SK-N-SH (cell line): ENCODE measurements at regions not wholly inside any gene's neighbourhood (a gene's known extent, or its start where the extent isn't known, plus 50 kb on each side); places are given as distances from the start of the nearest gene placed in this dataset.

Source experiments
- CTCF ChIP-seq: fragments of 200-600 bp; sonication (generic); IDR thresholded peaks from 2 replicates; pipeline ENCODE4 v1.6.1; 2017; ENCODE audit warnings: antibody characterized with exemption, mild to moderate bottlenecking, moderate library complexity
- FOSL2 ChIP-seq: IDR thresholded peaks from 2 replicates; pipeline ENCODE4 v1.4.0; 2012; ENCODE audit warnings: low read depth, mild to moderate bottlenecking, moderate library complexity, borderline replicate concordance
- FOXM1 ChIP-seq: IDR thresholded peaks from 2 replicates; pipeline ENCODE4 v1.4.0; 2012; ENCODE audit warnings: low read depth, mild to moderate bottlenecking
- GABPA ChIP-seq: IDR thresholded peaks from 2 replicates; pipeline ENCODE4 v1.4.0; 2012; ENCODE audit warnings: low read depth, mild to moderate bottlenecking
- JUND ChIP-seq: IDR thresholded peaks from 2 replicates; pipeline ENCODE4 v1.4.0; 2012
- MAX ChIP-seq: IDR thresholded peaks from 2 replicates; pipeline ENCODE4 v1.4.0; 2012; ENCODE audit warnings: low read depth
- MXI1 ChIP-seq: IDR thresholded peaks from 2 replicates; pipeline ENCODE4 v1.6.1; 2012; ENCODE audit warnings: mild to moderate bottlenecking, low read depth, low read length, improper control_type of control experiment
- NFIC ChIP-seq: IDR thresholded peaks from 2 replicates; pipeline ENCODE4 v1.4.0; 2012; ENCODE audit warnings: borderline replicate concordance
- REST ChIP-seq: IDR thresholded peaks from 2 replicates; pipeline ENCODE4 v1.6.1; 2012; ENCODE audit warnings: mild to moderate bottlenecking, low read depth, low read length, moderate library complexity
- SIN3A ChIP-seq: IDR thresholded peaks from 2 replicates; pipeline ENCODE4 v1.6.1; 2012; ENCODE audit warnings: low read depth, mild to moderate bottlenecking, low read length, moderate library complexity, borderline replicate concordance

GRCh38 chr7:67758551-67758950, 761.9 kb downstream of the TYW1 start:
- TF ChIP-seq CTCF (no peak), MAX (no peak), MXI1 (no peak), REST (no peak), JUND (no peak), GABPA (no peak), FOXM1 (no peak), NFIC (no peak), FOSL2 (no peak), SIN3A (no peak)
